Fibroblast of lung (primary cell): ENCODE measurements at regions not wholly inside any gene's neighbourhood (a gene's known extent, or its start where the extent isn't known, plus 50 kb on each side); places are given as distances from the start of the nearest gene placed in this dataset.

ENCODE experiments used
- EZH2 ChIP-seq: IDR thresholded peaks from 2 replicates; pipeline ENCODE4 v1.5.1; 2012; ENCODE audit warnings: low read length, control low read depth, mild to moderate bottlenecking; ENCODE audit errors: missing control alignments
- TF ChIP-seq, protein P1 (sequence below), 2 donors: IDR thresholded peaks in 1 of 2; conservative IDR thresholded peaks in 1 of 2; 1 replicate in 1 of 2; 2 replicates in 1 of 2; pipeline ENCODE4 v1.5.1; 2011 to 2012; ENCODE audit warnings: low read length in 2 of 2, control low read depth in 1 of 2, inconsistent platforms in 1 of 2, low read depth in 1 of 2, mild to moderate bottlenecking in 1 of 2

DNA sequence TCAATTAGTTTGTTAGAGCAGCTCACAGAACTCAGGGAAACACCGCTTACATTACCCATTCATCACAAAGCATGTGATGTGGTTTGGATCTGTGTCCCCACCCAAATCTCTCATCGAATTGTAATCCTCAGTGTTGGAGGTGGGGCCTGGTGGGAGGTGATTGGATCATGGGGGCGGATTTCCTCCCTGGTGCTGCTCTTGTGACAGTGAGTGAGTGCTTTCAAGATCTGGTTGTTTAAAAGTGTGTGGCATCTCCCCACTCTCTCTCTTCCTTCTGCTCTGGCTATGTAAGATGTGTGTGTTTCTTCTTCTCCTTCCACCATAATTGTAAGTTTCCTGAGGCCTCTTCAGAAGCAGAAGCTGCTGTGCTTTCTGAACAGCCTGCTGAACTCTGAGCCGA, 63.5 kb upstream of the AGPS start:
- TF ChIP-seq, protein P1, sequence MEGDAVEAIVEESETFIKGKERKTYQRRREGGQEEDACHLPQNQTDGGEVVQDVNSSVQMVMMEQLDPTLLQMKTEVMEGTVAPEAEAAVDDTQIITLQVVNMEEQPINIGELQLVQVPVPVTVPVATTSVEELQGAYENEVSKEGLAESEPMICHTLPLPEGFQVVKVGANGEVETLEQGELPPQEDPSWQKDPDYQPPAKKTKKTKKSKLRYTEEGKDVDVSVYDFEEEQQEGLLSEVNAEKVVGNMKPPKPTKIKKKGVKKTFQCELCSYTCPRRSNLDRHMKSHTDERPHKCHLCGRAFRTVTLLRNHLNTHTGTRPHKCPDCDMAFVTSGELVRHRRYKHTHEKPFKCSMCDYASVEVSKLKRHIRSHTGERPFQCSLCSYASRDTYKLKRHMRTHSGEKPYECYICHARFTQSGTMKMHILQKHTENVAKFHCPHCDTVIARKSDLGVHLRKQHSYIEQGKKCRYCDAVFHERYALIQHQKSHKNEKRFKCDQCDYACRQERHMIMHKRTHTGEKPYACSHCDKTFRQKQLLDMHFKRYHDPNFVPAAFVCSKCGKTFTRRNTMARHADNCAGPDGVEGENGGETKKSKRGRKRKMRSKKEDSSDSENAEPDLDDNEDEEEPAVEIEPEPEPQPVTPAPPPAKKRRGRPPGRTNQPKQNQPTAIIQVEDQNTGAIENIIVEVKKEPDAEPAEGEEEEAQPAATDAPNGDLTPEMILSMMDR (conservative IDR thresholded peaks at IDR 0.05 in 1 of 2, IDR thresholded peaks at IDR 0.05 in 1 of 2; ENCODE audit: low read depth in 1 of 2, low read length in 2 of 2) = no peak
- no peak for TF ChIP-seq EZH2
